GM19395 (cell line): ENCODE measurements at regions not wholly inside any gene's neighbourhood (a gene's known extent, or its start where the extent isn't known, plus 50 kb on each side); places are given as distances from the start of the nearest gene placed in this dataset.

Experiments used
- ATAC-seq: cut with Tn5 transposase; IDR thresholded peaks from one replicate; pipeline ENCODE4 v1.9.1; 2021; ENCODE audit warnings: mild to moderate bottlenecking, moderate library complexity; ENCODE audit not compliant: unreplicated experiment

DNA sequence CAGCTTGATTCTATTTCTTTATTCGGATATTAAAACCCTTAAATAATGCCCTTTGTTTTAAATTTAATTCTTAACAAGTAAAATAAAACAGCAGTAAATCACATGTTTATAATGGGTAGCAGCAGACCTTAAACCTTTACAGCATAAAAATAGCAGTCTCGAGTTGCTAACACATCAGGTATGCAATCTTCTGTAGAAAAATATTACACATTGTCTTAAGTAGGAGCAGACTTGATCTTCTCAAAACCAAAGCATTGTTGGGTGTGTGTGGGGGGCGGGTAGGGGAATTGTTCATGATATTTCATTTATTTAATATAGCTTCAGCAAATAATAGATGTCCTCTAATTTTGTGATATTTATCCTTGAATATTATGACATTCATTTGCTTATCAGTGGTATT lies 331.4 kb downstream of the PCDH7 start:
- no peak for ATAC-seq

DNA sequence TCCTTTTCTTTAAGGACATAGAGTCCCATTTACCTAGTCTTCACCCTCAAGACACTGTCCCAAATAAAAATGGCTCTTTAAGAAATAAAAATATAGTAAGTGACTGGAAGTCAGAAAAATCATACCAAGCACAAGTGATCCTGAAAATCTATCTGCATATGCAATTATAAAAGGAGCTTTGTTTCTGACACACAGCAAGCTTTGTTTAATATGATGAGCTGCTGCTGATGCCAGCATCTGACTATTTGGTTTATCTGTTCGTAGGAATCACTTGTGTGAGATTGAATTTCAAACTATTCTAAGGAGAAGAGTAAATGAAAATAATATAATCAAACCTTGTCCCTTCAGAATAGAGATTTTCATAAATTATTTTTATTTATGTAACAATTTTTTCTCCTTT lies 332.4 kb downstream of the PCDH7 start:
- no peak for ATAC-seq

DNA sequence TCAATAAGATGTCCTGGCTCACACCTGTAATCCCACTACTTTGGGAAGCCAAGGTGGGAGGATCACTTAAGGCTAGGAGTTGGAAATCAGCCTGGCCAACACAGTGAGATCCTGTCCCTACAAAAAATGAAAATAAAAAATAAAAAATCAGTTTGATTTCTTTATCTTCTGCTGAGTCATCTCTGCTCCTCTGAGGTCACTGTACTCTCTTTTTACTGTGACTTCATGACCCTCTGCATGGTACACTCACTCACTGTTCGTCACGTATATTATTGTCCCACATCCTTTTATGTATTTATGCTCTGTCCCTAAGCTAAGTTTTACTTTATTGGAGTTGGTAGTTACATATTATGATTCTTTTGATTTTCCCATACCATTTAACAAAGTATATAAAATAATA lies 333.3 kb downstream of the PCDH7 start:
- no peak for ATAC-seq

DNA sequence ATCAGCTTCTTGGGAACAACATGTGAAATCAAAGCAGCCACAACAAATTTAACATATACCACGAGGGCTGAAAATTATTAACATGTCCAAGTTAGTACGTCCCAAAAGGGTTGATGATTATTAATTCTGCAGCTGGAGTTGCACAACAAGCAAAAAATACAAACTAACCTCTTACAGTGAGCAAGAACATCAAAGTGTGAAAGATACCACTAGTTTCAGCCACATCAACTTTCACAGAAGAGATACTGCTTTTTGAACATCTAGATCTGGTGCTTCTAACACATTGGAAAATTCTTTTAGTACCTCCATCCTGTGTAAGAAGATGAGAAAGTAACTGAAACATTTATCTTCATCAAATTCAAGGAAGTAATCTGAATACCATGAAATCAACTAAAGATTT lies 334.1 kb downstream of the PCDH7 start:
- no peak for ATAC-seq

DNA sequence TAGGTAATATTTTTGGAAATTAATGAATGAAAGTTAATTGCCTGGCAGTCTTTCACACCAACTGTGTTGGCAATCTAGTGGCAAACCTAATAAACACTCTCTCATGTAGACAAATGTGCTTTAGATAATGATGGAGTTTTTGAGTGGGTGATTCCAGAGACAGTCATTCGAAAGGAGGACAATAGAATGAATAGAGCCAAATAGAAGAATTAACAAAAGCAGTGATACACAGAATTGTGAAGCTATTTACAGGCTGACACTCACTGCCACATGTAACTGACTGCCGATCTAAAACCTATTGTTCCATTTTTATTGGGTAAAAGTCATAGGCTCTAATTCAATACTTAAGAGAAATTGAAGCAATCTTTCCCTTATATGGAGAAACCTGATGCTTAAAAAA lies 338.5 kb downstream of the PCDH7 start:
- no peak for ATAC-seq

DNA sequence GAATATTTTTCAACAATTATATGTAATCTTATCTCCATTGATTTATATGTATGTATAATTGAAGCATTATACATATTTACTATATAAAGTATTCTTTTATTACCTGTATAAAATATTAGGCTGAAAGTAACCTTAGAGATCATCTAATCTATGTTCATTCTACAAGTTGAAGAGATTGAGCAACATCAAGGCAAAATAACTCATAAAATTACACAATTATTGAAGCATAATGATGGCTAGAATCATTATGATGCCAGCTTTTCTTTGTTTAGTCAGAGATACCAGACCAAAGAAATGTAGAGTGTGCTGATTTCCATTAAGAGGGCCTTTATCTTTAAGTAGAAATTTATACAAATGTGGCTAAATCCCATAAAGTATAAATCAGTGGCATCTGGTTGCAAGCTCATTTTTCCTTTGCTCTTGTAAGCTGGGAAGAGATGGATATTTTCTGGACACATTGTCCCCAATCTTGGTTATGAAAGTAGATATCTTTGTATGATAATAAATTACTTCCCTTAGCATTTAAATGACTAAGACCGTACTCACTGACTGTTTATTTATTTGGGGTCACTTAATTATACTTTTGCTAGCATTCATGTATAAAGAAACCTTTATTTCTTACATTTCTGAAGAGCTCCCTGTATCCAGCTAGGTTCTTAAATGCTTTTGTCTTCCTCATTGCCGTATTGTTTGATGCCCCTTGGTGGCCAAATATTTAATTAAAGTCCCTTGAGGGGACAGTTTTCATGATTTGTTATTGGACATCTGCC lies 339.8 kb downstream of the PCDH7 start:
- no peak for ATAC-seq

DNA sequence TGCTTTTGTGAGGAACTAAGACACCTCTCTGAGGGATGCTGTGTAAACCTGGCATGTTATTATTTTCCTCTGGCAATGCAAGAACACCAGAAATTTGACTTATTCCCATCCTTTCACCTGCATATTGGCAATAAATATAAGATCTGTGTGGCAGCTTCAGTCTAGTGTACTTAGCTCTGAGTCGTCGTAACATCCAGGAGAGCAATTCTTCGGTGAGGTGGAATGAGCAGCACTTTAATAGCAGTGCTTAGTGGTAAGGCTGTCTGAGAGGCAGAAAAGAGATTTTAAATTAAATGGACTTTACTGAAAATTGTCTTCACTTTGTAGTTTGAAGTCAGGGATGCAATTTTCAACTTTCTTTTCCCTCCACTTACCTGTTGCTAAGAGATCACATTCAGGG lies 344.9 kb downstream of the PCDH7 start:
- no peak for ATAC-seq

DNA sequence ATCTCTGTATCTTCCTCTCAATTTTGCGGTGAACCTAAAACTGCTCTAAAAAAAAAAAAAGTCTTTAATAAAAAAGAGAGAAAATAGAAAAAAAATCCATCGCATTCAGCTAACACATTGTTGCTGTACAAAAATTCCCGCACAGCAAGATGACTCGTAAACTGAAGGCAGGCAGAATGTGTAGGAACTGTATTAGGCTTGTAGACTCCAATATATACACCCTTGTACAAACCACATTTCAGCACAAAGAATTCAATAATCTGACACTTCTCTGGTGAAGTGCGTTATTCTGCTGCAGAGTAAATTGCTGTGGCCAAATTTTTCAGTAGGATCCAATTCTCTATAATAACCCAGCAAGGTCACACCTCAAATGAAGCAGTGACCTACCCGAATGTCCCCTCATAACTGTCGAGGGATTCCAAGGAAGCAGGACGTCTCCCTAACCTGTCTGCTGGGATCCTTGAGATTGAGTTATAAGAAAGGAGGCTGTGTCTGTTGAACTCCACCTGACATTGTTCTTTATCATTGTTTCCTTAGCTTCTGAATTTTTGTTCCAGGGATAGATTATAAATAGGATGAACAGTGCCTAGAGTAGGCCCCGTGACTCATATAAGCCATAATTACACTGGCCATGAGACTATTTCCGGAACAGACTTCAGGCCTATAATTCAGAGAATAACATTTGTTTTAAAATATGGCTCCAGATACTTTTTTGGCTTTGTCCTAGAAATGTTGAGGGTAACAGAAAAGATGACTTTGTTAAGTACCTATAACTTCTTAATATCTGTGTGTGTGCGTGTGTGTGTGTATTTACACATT lies 348.3 kb downstream of the PCDH7 start:
- no peak for ATAC-seq

DNA sequence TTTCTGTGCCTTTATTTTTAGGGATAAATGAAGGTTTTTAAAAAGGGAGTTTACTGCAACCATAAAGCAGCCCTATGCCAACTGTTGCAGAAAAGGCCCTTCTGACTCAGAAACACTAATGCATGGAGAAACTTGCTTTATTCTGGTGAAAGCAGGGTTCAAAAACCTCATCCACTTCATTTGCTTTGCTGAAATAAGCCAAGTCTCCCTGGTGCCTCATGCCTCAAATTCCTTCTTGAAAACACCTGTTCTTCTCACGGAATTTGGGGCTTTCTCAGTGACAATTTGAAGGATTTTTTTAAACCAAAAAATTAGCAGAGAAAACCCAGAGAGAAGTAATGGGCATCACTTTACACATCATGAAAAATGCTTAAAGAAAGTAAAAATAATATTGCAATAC lies 349.0 kb downstream of the PCDH7 start:
- ATAC-seq, result no peak

DNA sequence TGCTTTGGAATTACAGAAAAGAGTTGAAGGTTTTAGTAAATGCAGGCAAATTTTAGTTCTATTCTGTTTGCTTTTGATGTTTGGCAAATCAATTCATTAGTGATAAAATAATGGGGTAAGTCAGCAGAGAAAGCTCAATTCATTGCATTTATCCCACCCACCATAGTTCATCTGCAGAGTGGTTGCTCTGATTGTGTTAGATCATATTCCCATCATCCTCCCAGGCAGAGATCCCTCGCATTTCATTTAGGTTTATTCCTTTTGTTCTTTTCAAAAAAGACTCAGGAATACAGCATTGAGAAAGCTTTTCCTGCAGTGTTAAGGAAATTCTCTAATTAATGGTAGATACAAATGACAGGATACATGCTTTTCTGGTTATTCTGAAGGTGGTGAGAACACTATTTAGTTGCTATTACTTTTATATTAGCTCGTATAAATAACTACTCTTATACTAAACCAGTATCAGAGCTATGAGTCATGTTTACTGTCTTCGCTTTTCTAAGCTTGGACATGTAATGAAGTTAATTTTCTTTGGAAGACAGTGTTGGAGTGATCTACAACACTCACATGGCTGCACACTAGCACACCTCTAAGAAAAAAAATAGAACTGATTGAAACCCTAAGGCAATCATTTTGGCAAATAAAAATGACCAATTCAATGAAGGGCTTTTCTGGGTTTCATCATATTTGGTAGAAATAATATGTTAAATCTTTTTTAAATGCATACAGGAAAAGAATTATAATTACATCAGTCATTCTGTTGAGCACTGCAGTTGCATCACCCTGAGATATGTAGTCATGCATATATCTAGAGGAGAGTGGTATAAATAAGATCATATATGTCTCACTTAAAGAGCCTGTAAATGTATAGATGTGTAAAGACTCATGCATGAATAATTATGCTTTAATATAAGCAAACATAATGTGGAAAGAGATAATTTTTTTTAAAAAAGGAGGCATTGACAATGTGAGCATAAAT lies 351.6 kb downstream of the PCDH7 start:
- no peak for ATAC-seq

DNA sequence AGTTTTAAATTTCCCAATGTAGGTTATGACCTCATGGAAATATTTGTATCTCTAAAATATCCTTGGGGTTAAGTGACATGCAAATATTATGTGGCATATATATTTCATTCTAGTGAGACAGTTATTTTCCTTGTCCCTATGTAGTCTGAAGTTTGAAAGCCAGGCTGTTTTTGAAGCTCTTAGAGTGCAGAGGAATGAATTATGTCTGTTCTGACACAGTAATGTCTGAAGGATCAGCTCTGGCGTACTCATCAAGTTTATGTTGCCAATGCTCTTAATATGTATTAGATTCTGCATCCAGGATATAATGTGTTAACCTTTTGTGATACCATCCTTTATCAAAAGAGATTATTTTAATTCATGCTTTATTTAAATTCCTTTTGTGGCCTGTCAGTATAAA lies 355.8 kb downstream of the PCDH7 start:
- ATAC-seq, result no peak

DNA sequence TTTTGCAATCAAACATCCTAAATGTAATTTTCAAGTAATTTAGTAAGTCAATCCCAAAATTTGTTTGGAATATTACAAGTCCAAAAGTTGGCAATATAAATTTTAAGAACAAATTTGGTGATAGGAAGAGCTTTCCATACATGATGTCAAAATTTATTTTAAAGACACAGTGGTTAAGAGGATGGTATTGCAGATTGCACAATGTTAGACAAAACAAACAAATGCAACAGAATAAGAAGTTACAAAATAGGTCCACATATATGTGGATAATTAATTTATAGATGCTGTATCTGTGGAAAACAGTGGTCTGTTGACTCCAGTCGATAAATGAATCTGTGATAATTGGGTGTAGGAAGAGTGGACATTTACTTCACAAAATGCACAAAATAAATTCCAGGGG lies 358.5 kb downstream of the PCDH7 start:
- ATAC-seq, result no peak

DNA sequence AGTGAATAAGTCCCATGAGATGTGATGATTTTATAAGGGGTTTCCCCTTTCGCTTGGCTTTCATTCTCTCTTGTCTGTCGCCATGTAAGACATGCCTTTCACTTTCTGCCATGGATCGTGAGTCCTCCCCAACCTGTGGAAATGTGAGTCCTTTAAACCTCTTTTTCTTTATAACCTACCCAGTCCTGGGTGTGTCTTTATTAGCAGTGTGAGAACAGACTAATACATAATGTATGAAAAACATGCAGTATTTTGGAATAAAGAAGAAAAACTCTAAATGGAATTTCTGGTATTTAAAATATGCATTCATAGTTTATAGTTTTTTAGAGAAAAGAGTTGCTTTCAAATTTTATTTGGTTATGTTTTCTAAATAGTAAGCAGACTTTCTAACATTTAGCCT lies 360.7 kb downstream of the PCDH7 start:
- ATAC-seq, result no peak

DNA sequence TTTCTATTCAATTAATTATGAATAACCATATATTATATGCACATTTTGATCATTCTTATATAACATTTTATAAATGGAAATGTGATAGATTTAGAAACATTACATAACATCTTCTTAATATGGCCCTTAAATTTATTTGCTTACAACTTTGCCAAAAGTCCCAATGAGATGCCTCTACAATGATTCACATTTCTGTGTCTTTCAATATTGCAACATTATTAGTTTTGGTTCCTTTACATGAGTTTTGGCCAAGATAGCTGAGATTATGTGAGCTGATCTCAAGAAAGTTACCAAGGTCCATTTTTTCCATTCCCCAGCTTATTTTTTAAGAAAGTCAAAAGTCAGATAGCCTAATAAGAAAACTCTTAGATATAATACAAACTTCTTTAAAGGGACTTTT lies 361.2 kb downstream of the PCDH7 start:
- ATAC-seq, result no peak

DNA sequence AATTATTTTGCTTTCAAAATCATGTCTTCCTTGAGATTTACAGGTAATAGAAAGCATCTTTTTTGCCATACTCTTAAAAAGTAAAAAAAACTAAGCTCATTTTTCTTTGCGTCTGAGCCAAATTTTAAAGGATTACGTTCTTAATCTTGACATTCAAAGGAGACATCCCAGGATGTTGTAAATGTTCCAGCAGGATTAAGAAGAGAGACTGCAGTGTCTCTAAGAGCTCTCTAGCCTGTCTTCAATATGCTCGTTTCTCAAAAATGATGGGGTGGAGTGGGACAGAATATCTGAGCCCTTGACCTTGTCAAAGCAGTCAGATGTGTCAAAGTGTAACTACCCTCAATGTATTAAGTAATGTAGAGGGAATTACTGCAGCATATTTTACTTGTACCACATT lies 363.3 kb downstream of the PCDH7 start:
- ATAC-seq, result no peak

DNA sequence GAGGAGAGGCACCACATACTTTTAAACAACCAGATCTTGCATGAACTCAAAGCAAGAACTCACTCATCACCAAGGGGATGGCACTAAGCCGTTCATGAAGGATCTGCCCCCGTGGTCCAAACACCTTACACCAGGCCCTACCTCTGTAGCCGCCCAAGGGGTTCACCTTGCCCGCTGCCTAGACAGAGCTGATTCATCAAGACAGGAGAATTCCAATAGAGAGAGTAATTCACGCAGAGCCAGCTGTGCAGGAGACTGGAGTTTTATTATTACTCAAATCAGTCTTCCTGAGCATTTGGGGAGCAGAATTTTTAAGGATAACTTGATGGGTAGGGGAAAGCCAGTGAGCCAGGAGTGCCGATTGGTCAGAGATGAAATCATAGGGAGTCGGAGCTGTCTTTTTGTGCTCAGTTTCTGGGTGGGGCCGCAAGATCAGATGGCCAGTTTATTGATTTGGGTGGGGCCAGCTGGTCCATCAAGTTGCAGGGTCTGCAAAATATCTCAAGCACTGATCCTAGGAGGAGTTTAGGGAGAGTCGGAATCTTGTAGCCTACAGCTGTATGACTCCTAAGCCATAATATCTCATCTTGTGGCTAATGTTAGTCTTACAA lies 364.7 kb downstream of the PCDH7 start:
- no peak for ATAC-seq

DNA sequence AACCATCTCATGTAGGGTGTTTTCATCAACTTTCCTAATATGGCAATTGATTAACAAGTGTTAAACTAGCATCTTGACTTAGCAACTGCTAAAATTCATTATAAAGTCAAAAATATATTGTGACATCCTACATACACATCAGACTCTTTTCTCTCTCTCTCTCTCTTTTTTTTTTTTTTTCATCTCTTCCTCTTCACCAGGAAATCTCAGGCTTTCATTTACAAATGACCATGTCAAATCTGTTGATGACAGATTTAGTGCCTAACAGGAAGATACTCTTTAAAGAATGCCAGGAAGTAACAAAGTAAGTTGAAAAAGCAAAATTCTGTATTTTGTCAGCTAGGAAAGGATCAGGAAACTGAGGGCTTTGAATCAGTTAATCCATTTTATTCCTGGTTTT lies 365.5 kb downstream of the PCDH7 start:
- ATAC-seq, result no peak

DNA sequence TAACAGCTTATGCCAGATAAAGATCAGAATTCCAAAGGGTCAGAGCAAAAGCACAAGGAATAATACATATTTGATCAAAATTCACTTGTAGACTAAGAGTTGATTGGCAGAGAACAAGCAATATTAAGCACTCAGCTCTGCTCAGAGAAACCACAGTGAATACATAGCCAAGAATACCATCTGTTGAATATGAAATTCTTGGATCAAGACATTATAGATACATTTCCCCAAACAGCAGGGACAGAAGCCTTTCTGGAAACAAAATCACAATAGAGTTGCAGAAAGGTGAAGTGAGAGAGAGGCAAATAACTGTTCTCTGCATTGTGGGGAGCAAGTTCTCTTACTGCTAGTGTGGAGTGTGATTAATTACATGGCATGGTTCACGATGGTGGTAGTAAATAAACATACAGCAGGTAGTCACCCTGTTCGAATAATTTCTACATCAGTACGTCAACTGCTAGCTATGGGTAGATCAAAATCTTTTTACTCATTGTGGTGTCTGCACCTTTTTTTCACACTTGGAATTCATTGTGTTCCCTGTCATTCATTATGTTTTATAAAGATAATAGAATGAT lies 366.7 kb downstream of the PCDH7 start:
- ATAC-seq, result no peak

DNA sequence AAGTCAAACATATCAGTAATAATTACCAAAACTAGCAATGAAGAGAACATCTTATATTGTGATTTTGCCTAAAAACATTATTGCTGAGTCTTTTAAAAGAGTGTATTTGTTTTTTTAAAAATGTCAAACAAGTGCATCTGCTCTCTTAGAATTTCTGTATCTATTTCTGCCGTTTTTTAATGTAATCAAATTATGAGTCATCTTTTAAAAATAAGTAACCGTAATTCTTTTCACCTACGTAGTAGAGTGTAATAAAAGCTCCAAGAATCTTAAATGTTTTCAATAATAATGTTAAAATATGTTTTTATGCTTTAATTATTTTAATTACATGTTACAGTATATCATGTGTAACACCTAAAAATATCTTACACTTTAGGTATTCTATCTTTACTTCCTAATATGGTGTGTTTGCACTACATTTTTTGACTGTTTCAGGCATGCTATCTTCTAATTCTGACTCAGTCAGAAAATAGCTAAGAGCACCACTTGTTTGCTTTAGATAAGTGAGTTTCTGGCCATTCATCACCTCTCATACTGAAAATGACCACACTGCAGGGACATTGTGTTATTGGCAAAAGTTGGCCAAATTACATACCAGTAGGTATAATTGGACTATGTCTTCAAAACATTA lies 368.5 kb downstream of the PCDH7 start:
- ATAC-seq, result no peak

DNA sequence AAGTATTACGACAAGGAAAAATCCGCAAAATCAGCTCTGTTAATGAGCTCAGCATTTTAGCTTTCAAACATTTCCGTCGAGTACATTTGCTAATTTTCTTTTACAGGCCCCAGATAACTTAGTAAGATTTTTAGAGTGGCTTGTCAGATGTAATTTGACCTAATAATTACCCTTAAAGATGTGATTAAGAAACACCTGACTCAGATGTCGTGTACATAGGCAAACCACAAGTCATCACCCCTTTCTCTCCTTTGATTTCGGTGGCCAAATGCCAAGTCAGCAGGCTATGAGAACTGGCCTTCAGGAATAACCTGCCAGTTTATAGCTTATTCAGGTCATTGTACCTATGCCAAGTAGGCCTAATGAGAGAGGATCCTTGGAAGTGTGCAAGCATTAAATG lies 369.6 kb downstream of the PCDH7 start:
- no peak for ATAC-seq
